ENCODE measurements at regions not wholly inside any gene's neighbourhood (a gene's known extent, or its start where the extent isn't known, plus 50 kb on each side); places are given as distances from the start of the nearest gene placed in this dataset.

DNA sequence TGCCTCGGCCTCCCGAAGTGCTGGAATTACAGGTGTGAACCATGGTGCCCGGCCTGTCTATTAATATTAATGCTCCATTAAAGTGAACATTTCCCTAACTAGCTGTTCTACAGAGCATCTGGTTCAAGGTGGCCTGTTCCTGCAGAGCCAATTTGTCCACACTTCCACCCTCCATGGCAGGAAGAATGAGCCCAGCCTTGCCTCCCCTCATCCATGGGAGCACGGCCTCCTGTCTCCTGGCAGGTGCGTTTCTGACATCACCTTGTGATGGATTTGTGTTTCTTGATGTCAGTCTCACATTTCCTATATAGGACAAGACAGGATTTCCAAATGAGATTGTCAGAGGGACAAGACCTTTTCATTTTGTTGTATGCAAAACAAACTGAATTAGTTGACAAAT is 105.7 kb upstream of the FRMD1 start:
- no peak for DNase-seq
- Mint-ChIP-seq H3K4me3 (ENCODE audit: unreplicated experiment) (no peak overlapping the region), H3K27ac (ENCODE audit: unreplicated experiment) (no peak overlapping the region), H3K4me1 (ENCODE audit: low read depth, unreplicated experiment) (peaks cover 8% of the 10 kb centered on the region), H3K27me3 (ENCODE audit: unreplicated experiment) (peaks cover 4% of the 10 kb centered on the region), H3K36me3 (ENCODE audit: unreplicated experiment) (no peaks in the 10 kb centered on the region), H3K9me3 (ENCODE audit: unreplicated experiment) (peaks cover 8% of the 10 kb centered on the region)
- TF ChIP-seq, protein P1, sequence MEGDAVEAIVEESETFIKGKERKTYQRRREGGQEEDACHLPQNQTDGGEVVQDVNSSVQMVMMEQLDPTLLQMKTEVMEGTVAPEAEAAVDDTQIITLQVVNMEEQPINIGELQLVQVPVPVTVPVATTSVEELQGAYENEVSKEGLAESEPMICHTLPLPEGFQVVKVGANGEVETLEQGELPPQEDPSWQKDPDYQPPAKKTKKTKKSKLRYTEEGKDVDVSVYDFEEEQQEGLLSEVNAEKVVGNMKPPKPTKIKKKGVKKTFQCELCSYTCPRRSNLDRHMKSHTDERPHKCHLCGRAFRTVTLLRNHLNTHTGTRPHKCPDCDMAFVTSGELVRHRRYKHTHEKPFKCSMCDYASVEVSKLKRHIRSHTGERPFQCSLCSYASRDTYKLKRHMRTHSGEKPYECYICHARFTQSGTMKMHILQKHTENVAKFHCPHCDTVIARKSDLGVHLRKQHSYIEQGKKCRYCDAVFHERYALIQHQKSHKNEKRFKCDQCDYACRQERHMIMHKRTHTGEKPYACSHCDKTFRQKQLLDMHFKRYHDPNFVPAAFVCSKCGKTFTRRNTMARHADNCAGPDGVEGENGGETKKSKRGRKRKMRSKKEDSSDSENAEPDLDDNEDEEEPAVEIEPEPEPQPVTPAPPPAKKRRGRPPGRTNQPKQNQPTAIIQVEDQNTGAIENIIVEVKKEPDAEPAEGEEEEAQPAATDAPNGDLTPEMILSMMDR (IDR thresholded peaks at IDR 0.05; ENCODE audit: partially characterized antibody, unreplicated experiment) = no peak

DNA sequence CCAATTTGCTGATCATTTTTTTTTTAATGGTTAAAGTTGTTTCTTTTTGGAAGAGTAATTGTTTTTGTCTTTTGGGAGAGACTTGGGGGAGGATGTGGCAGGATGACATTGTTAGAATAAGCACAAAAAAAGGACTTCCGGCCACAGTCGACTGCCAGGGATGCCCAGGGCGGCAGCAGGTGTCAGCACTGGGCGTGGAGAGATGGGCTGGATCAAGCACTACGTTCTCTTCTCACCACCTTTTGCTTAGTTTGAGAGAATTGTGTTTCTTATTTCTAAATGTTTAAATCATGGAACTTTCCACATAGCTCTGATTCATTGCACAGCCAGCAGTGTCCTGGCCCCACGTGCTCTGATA is 104.6 kb upstream of the FRMD1 start:
- H3K9me3 Mint-ChIP-seq (ENCODE audit: unreplicated experiment) = peaks cover 8% of the 10 kb centered on the region
- H3K4me3 Mint-ChIP-seq (ENCODE audit: unreplicated experiment) = no peak overlapping the region
- peaks cover 8% of the 10 kb centered on the region for H3K4me1 Mint-ChIP-seq (ENCODE audit: low read depth, unreplicated experiment)
- H3K36me3 Mint-ChIP-seq (ENCODE audit: unreplicated experiment) = no peaks in the 10 kb centered on the region
- DNase-seq = no peak
- H3K27me3 Mint-ChIP-seq (ENCODE audit: unreplicated experiment) = peaks cover 2% of the 10 kb centered on the region
- TF ChIP-seq, protein P1 (IDR thresholded peaks at IDR 0.05; ENCODE audit: partially characterized antibody, unreplicated experiment) = no peak
- no peak overlapping the region for H3K27ac Mint-ChIP-seq (ENCODE audit: unreplicated experiment)

DNA sequence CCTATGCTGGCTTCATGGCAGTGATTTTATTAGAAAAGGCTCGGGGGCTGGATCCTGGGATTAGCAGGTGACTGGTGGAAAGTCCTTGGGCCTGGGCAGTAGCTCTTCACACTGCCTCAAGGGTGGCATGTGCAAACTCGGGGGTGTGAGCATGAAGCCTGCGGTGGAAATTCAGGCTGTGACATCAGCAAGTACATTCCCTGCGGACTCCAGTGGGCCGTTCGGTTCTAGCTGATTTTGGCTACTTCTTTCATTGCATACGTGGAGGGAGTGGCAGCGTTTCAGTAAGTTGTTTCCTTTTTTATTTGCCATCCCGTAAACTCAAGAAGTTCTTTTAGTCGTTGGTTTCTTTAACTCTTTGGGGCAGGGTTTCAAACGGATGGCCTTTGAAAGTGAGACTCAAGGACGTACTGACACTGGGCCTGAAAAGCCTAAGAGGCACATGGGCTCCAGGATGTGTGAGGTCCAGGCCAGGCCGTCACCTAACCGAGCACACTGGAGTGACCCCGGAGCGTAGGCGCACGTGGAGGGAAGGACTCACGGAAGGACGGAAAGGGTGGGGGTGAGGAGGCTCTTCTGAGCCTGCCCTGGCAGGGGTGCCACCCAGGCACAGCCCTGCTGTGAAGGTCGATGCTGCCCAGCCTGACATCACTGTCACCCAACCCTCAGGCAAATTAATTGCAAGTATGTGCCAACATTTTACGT is 104.0 kb upstream of the FRMD1 start:
- H3K36me3 Mint-ChIP-seq (ENCODE audit: unreplicated experiment) = no peaks in the 10 kb centered on the region

DNA sequence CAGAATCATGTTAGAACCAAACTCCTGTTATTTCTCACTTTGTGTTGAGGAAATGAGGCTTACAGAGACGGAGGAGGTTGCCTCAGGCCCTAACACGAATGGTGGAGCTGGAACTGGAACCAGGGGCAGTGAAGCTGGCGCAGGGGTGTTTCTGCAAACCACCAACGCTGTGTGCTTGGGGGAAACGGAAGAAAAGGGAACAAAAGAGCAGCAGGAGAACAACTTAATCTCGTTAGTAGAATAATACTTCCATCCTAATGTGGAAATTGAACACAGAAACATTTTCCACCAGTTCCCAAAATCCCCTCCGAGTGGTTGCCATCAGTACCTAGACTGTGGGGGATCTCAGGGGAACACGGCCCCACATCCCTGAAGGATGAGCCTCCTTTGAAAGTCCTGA is 103.4 kb upstream of the FRMD1 start:
- Mint-ChIP-seq H3K27me3 (ENCODE audit: unreplicated experiment) (peaks cover 2% of the 10 kb centered on the region), H3K4me3 (ENCODE audit: unreplicated experiment) (no peak overlapping the region), H3K27ac (ENCODE audit: unreplicated experiment) (no peak overlapping the region), H3K4me1 (ENCODE audit: low read depth, unreplicated experiment) (peaks cover 8% of the 10 kb centered on the region), H3K9me3 (ENCODE audit: unreplicated experiment) (peaks cover 4% of the 10 kb centered on the region), H3K36me3 (ENCODE audit: unreplicated experiment) (no peaks in the 10 kb centered on the region)
- no peak for DNase-seq
- TF ChIP-seq, protein P1 (IDR thresholded peaks at IDR 0.05; ENCODE audit: partially characterized antibody, unreplicated experiment) = no peak

More for the DNA sequence above, 104.0 kb upstream of the FRMD1 start:
- H3K4me1 Mint-ChIP-seq (ENCODE audit: low read depth, unreplicated experiment) = peaks cover 8% of the 10 kb centered on the region
- peaks cover 2% of the 10 kb centered on the region for H3K27me3 Mint-ChIP-seq (ENCODE audit: unreplicated experiment)
- H3K4me3 Mint-ChIP-seq (ENCODE audit: unreplicated experiment) = no peak overlapping the region
- no peak overlapping the region for H3K27ac Mint-ChIP-seq (ENCODE audit: unreplicated experiment)
- no peak for DNase-seq
- H3K9me3 Mint-ChIP-seq (ENCODE audit: unreplicated experiment) = peaks cover 4% of the 10 kb centered on the region
- TF ChIP-seq, protein P1 (IDR thresholded peaks at IDR 0.05; ENCODE audit: partially characterized antibody, unreplicated experiment) = no peak

DNA sequence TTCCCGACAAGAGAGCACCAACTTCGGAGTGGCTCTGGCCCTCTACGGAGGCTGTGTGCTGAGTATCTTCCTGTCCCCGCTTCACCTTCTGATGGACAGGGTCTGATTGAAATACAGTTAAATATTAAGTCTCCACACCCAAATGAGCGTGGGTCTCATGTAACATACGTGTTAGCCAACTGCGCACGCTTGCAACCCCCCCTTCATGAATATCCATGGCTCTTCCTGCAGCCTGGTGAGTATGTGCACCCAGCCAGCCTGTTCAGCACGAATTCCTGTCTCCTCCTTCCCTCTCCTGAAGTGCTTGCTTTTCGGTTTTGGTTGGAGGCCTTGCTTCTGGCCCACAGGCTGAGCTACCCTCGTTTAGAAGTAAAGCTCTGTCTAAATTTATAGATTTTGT is 102.9 kb upstream of the FRMD1 start:
- H3K27me3 Mint-ChIP-seq (ENCODE audit: unreplicated experiment) = peaks cover 2% of the 10 kb centered on the region
- no peak for DNase-seq

More for the DNA sequence above, 102.9 kb upstream of the FRMD1 start:
- Mint-ChIP-seq H3K27ac (ENCODE audit: unreplicated experiment) (no peak overlapping the region), H3K36me3 (ENCODE audit: unreplicated experiment) (no peaks in the 10 kb centered on the region), H3K9me3 (ENCODE audit: unreplicated experiment) (peaks cover 3% of the 10 kb centered on the region), H3K4me3 (ENCODE audit: unreplicated experiment) (no peak overlapping the region), H3K4me1 (ENCODE audit: low read depth, unreplicated experiment) (peaks cover 8% of the 10 kb centered on the region)
- TF ChIP-seq, protein P1 (IDR thresholded peaks at IDR 0.05; ENCODE audit: partially characterized antibody, unreplicated experiment) = no peak

Measured in glutamatergic neuron (in vitro differentiated cells).